ENCODE measurements at regions not wholly inside any gene's neighbourhood (a gene's known extent, or its start where the extent isn't known, plus 50 kb on each side); places are given as distances from the start of the nearest gene placed in this dataset.

GRCh38 chr7:156251861-156252260, 388.7 kb upstream of the RNF32 start:
- no peaks in the 10 kb centered on the region for H3K36me3 Mint-ChIP-seq (ENCODE audit: low read depth)

GRCh38 chr7:156240532-156240931, 400.0 kb upstream of the RNF32 start:
- no peaks in the 10 kb centered on the region for H3K4me1 Mint-ChIP-seq
- peaks cover 8% of the 10 kb centered on the region for H3K9me3 Mint-ChIP-seq
- peaks cover 42% of the 10 kb centered on the region for H3K27me3 Mint-ChIP-seq (ENCODE audit: low read depth)
- no peak overlapping the region for H3K27ac Mint-ChIP-seq (ENCODE audit: unreplicated experiment)
- no peak overlapping the region for H3K4me3 Mint-ChIP-seq
- no peak for TF ChIP-seq CTCF (conservative IDR thresholded peaks at IDR 0.05)
- no peak for DNase-seq (ENCODE audit: low read depth, low spot score)
- peaks cover 3% of the 10 kb centered on the region for H3K36me3 Mint-ChIP-seq (ENCODE audit: low read depth)

More at GRCh38 chr7:156251861-156252260, 388.7 kb upstream of the RNF32 start:
- no peak overlapping the region for H3K27ac Mint-ChIP-seq (ENCODE audit: unreplicated experiment)
- H3K4me1 Mint-ChIP-seq = no peaks in the 10 kb centered on the region
- H3K4me3 Mint-ChIP-seq = no peak overlapping the region
- DNase-seq (ENCODE audit: low read depth, low spot score) = no peak
- no peak for TF ChIP-seq CTCF (conservative IDR thresholded peaks at IDR 0.05)
- H3K9me3 Mint-ChIP-seq = no peaks in the 10 kb centered on the region
- H3K27me3 Mint-ChIP-seq (ENCODE audit: low read depth) = peaks cover 25% of the 10 kb centered on the region

- Mint-ChIP-seq H3K27ac (ENCODE audit: unreplicated experiment) (no peak overlapping the region), H3K4me1 (no peaks in the 10 kb centered on the region), H3K4me3 (no peak overlapping the region), H3K9me3 (peaks cover 8% of the 10 kb centered on the region), H3K36me3 (ENCODE audit: low read depth) (peaks cover 3% of the 10 kb centered on the region), H3K27me3 (ENCODE audit: low read depth) (peaks cover 24% of the 10 kb centered on the region)
- no peak for TF ChIP-seq CTCF (conservative IDR thresholded peaks at IDR 0.05)
- DNase-seq (ENCODE audit: low read depth, low spot score) = no peak
These were observed 402.0 kb upstream of the RNF32 start for GRCh38 chr7:156238366-156239133.

- no peak overlapping the region for H3K27ac Mint-ChIP-seq (ENCODE audit: unreplicated experiment)
- DNase-seq (ENCODE audit: low read depth, low spot score) = no peak
- peaks cover 8% of the 10 kb centered on the region for H3K9me3 Mint-ChIP-seq
- H3K4me3 Mint-ChIP-seq = no peak overlapping the region
- no peaks in the 10 kb centered on the region for H3K4me1 Mint-ChIP-seq
- H3K27me3 Mint-ChIP-seq (ENCODE audit: low read depth) = peaks cover 17% of the 10 kb centered on the region
- H3K36me3 Mint-ChIP-seq (ENCODE audit: low read depth) = no peaks in the 10 kb centered on the region
- no peak for TF ChIP-seq CTCF (conservative IDR thresholded peaks at IDR 0.05)
These were observed 403.0 kb upstream of the RNF32 start for GRCh38 chr7:156237614-156238013.

- H3K36me3 Mint-ChIP-seq (ENCODE audit: low read depth) = no peaks in the 10 kb centered on the region
- no peaks in the 10 kb centered on the region for H3K4me1 Mint-ChIP-seq
- H3K27me3 Mint-ChIP-seq (ENCODE audit: low read depth) = peaks cover 13% of the 10 kb centered on the region
- DNase-seq (ENCODE audit: low read depth, low spot score) = no peak
- H3K27ac Mint-ChIP-seq (ENCODE audit: unreplicated experiment) = no peak overlapping the region
- H3K9me3 Mint-ChIP-seq = peaks cover 5% of the 10 kb centered on the region
- no peak overlapping the region for H3K4me3 Mint-ChIP-seq
- TF ChIP-seq CTCF (conservative IDR thresholded peaks at IDR 0.05) = no peak
These were observed 403.5 kb upstream of the RNF32 start for GRCh38 chr7:156236936-156237599.
